Liver (tissue), 8 donors: ENCODE measurements at regions not wholly inside any gene's neighbourhood (a gene's known extent, or its start where the extent isn't known, plus 50 kb on each side); places are given as distances from the start of the nearest gene placed in this dataset.

ENCODE experiments used
- DNase-seq: peaks from one replicate; pipeline ENCODE4 v3.0.0-alpha.2; 2017; ENCODE audit warnings: low spot score
- H3K27ac ChIP-seq, 2 donors: one replicate each; pipeline ENCODE4 v1.7.0; 2013; ENCODE audit warnings: inconsistent platforms in 2 of 2, low read length in 2 of 2, control low read depth in 1 of 2, low read depth in 1 of 2, mild to moderate bottlenecking in 1 of 2
- H3K27me3 ChIP-seq, 4 donors: one replicate each; pipeline versions ENCODE4 v1.6.1 to v1.7.0; 2013; ENCODE audit warnings: low read length in 3 of 4, inconsistent platforms in 1 of 4, mild to moderate bottlenecking in 1 of 4, moderate library complexity in 1 of 4; ENCODE audit not compliant: control insufficient read depth in 4 of 4, insufficient read depth in 4 of 4
- H3K36me3 ChIP-seq, 4 donors: one replicate each; pipeline versions ENCODE4 v1.6.1 to v1.7.0; 2013; ENCODE audit warnings: low read length in 3 of 4, mild to moderate bottlenecking in 3 of 4, low read depth in 1 of 4, moderate library complexity in 1 of 4; ENCODE audit not compliant: control insufficient read depth in 4 of 4, insufficient read depth in 3 of 4
- H3K4me1 ChIP-seq, 4 donors: one replicate each; pipeline versions ENCODE4 v1.6.1 to v1.7.0; 2013; ENCODE audit warnings: low read length in 3 of 4, mild to moderate bottlenecking in 3 of 4, moderate library complexity in 1 of 4; ENCODE audit not compliant: control insufficient read depth in 4 of 4, insufficient read depth in 4 of 4
- H3K4me3 ChIP-seq, 3 donors: one replicate each; pipeline versions ENCODE4 v1.6.1 to v1.7.0; 2013; ENCODE audit warnings: low read length in 3 of 3, control low read depth in 1 of 3, low read depth in 1 of 3, mild to moderate bottlenecking in 1 of 3
- H3K9ac ChIP-seq, 2 donors: one replicate each; pipeline ENCODE4 v1.7.0; 2013; ENCODE audit warnings: low read length in 2 of 2, mild to moderate bottlenecking in 2 of 2, moderate library complexity in 2 of 2, control low read depth in 1 of 2, low read depth in 1 of 2
- H3K9me3 ChIP-seq, 4 donors: one replicate each; pipeline versions ENCODE4 v1.6.1 to v1.7.0; 2013; ENCODE audit warnings: low read length in 3 of 4; ENCODE audit not compliant: control insufficient read depth in 4 of 4
- ATF3 ChIP-seq: IDR thresholded peaks from 2 replicates; pipeline ENCODE4 v1.6.1; 2016; ENCODE audit warnings: antibody characterized with exemption
- CTCF ChIP-seq: fragments of 150-350 bp; IDR thresholded peaks from 2 replicates; pipeline ENCODE4 v1.5.1; 2017; ENCODE audit warnings: improper control_type of control experiment, low read depth, low read length; ENCODE audit not compliant: missing input control
- EGR1 ChIP-seq, 2 donors: IDR thresholded peaks; 2 replicates each; pipeline ENCODE4 v1.6.1; 2016 to 2018; ENCODE audit warnings: antibody characterized with exemption in 2 of 2, low read depth in 2 of 2
- FOXA1 ChIP-seq: IDR thresholded peaks from 2 replicates; pipeline ENCODE4 v1.6.1; 2016; ENCODE audit warnings: antibody characterized with exemption
- FOXA2 ChIP-seq: IDR thresholded peaks from 2 replicates; pipeline ENCODE4 v1.6.1; 2016; ENCODE audit warnings: antibody characterized with exemption
- HNF4A ChIP-seq, 2 donors: conservative IDR thresholded peaks; 2 replicates each; pipeline ENCODE4 v1.6.1; 2016; ENCODE audit warnings: antibody characterized with exemption in 2 of 2, mild to moderate bottlenecking in 2 of 2
- HNF4G ChIP-seq: IDR thresholded peaks from 2 replicates; pipeline ENCODE4 v1.6.1; 2016; ENCODE audit warnings: antibody characterized with exemption
- JUND ChIP-seq, 2 donors: IDR thresholded peaks; 2 replicates each; pipeline ENCODE4 v1.6.1; 2016; ENCODE audit warnings: antibody characterized with exemption in 2 of 2
- MAX ChIP-seq: IDR thresholded peaks from 2 replicates; pipeline ENCODE4 v1.6.1; 2016; ENCODE audit warnings: antibody characterized with exemption
- REST ChIP-seq: IDR thresholded peaks from 2 replicates; pipeline ENCODE4 v1.6.1; 2016; ENCODE audit warnings: antibody characterized with exemption, mild to moderate bottlenecking
- RXRA ChIP-seq, 2 donors: IDR thresholded peaks; 2 replicates each; pipeline ENCODE4 v1.6.1; 2017 to 2018; ENCODE audit warnings: antibody characterized with exemption in 2 of 2, mild to moderate bottlenecking in 1 of 2
- TAF1 ChIP-seq: conservative IDR thresholded peaks from 2 replicates; pipeline ENCODE4 v1.6.1; 2016; ENCODE audit warnings: antibody characterized with exemption, mild to moderate bottlenecking
- YY1 ChIP-seq: IDR thresholded peaks from 2 replicates; pipeline ENCODE4 v1.6.1; 2016; ENCODE audit warnings: antibody characterized with exemption, mild to moderate bottlenecking
- WGBS: extraction: QIAGEN DNeasy Blood & Tissue Kit; methylation state at CpG from one replicate; pipeline ENCODE4 v1.1.7; 2013; 5-methylcytosine and 5-hydroxymethylcytosine counted together
- TF ChIP-seq, protein P1 (sequence below): IDR thresholded peaks from 2 replicates; pipeline ENCODE4 v1.6.1; 2016; ENCODE audit warnings: antibody characterized with exemption
- donor health status: healthy.
- donor health status: healthy.
- donor health status: healthy.
- donor health status: healthy.
- donor health status: healthy.

- Histone ChIP-seq H3K4me1 (no peaks in the 10 kb centered on the region), H3K4me3 (no peak overlapping the region), H3K9ac (no peak overlapping the region), H3K9me3 (no peaks in the 10 kb centered on the region), H3K36me3 (no peaks in the 10 kb centered on the region), H3K27me3 (no peaks in the 10 kb centered on the region), H3K27ac (no peak overlapping the region)
- no peak for DNase-seq
- TF ChIP-seq MAX (no peak), REST (no peak), HNF4G (no peak), CTCF (no peak), FOXA1 (no peak), YY1 (no peak), RXRA (IDR thresholded peaks at IDR 0.05) (no peak), HNF4A (conservative IDR thresholded peaks at IDR 0.05) (no peak), JUND (IDR thresholded peaks at IDR 0.05) (no peak), ATF3 (no peak), TAF1 (no peak)
- TF ChIP-seq, protein P1, sequence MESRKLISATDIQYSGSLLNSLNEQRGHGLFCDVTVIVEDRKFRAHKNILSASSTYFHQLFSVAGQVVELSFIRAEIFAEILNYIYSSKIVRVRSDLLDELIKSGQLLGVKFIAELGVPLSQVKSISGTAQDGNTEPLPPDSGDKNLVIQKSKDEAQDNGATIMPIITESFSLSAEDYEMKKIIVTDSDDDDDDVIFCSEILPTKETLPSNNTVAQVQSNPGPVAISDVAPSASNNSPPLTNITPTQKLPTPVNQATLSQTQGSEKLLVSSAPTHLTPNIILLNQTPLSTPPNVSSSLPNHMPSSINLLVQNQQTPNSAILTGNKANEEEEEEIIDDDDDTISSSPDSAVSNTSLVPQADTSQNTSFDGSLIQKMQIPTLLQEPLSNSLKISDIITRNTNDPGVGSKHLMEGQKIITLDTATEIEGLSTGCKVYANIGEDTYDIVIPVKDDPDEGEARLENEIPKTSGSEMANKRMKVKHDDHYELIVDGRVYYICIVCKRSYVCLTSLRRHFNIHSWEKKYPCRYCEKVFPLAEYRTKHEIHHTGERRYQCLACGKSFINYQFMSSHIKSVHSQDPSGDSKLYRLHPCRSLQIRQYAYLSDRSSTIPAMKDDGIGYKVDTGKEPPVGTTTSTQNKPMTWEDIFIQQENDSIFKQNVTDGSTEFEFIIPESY: no peak
- WGBS: 96% methylated on average over 4 of the region's 4 CpGs
These were observed 449.2 kb upstream of the TNP1 start for GRCh38 chr2:217309056-217309455.

DNA sequence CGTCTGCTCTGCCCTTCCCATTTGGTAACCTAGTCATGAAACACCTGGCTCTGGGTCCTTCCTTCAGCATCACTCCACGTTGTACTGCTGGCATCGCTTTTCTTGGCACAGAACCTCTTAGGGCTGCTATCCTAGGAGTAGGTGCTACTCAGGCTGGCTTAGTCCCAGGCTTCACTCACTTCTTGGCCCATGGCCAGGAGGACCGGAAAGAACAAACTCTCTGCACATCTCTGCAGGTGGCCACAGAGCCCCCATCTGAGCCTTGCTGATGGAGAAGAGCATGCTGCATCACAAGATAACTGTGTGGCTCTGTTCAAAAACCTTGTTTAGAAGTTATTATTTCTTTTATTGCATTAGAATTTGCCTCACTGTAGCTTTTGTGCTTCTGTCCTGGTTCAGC lies 447.2 kb upstream of the TNP1 start:
- Histone ChIP-seq H3K9ac (no peak overlapping the region), H3K9me3 (no peaks in the 10 kb centered on the region), H3K27me3 (no peaks in the 10 kb centered on the region), H3K4me3 (no peak overlapping the region), H3K36me3 (no peaks in the 10 kb centered on the region), H3K4me1 (no peaks in the 10 kb centered on the region), H3K27ac (no peak overlapping the region)
- 80% methylated on average over 4 of the region's 4 CpGs for WGBS
- no peak for DNase-seq
- no peak for TF ChIP-seq HNF4A (conservative IDR thresholded peaks at IDR 0.05)
- TF ChIP-seq REST: no peak
- TF ChIP-seq, protein P1: no peak
- TF ChIP-seq FOXA2: no peak
- no peak for TF ChIP-seq EGR1 (IDR thresholded peaks at IDR 0.05; ENCODE audit: low read depth in 2 of 2)
- TF ChIP-seq RXRA (IDR thresholded peaks at IDR 0.05): no peak
- TF ChIP-seq MAX: no peak
